Glutamatergic neuron (in vitro differentiated cells): ENCODE measurements at regions not wholly inside any gene's neighbourhood (a gene's known extent, or its start where the extent isn't known, plus 50 kb on each side); places are given as distances from the start of the nearest gene placed in this dataset.

Experiments used
- DNase-seq: peaks from one replicate; pipeline ENCODE4 v3.0.0; 2022
- H3K27ac Mint-ChIP-seq: one replicate; pipeline ENCODE4 v1.8.0; 2020; ENCODE audit warnings: mild to moderate bottlenecking, mixed read lengths, inconsistent platforms; ENCODE audit not compliant: unreplicated experiment
- H3K27me3 Mint-ChIP-seq: one replicate; pipeline ENCODE4 v1.8.0; 2020; ENCODE audit warnings: mild to moderate bottlenecking, moderate library complexity, mixed read lengths, inconsistent platforms; ENCODE audit not compliant: unreplicated experiment
- H3K36me3 Mint-ChIP-seq: one replicate; pipeline ENCODE4 v1.8.0; 2020; ENCODE audit warnings: mild to moderate bottlenecking, mixed read lengths, inconsistent platforms; ENCODE audit not compliant: unreplicated experiment
- H3K4me1 Mint-ChIP-seq: one replicate; pipeline ENCODE4 v1.8.0; 2020; ENCODE audit warnings: mild to moderate bottlenecking, low read depth, mixed read lengths, inconsistent platforms; ENCODE audit not compliant: unreplicated experiment
- H3K4me3 Mint-ChIP-seq: one replicate; pipeline ENCODE4 v1.8.0; 2020; ENCODE audit warnings: mild to moderate bottlenecking, mixed read lengths, inconsistent platforms; ENCODE audit not compliant: unreplicated experiment
- H3K9me3 Mint-ChIP-seq: one replicate; pipeline ENCODE4 v1.8.0; 2020; ENCODE audit warnings: mild to moderate bottlenecking, moderate library complexity, mixed read lengths, inconsistent platforms; ENCODE audit not compliant: unreplicated experiment
- TF ChIP-seq, protein P1 (sequence below): fragments of 200-600 bp; sonication (generic); IDR thresholded peaks from one replicate; pipeline ENCODE4 v1.5.0; 2021; ENCODE audit not compliant: partially characterized antibody, unreplicated experiment

DNA sequence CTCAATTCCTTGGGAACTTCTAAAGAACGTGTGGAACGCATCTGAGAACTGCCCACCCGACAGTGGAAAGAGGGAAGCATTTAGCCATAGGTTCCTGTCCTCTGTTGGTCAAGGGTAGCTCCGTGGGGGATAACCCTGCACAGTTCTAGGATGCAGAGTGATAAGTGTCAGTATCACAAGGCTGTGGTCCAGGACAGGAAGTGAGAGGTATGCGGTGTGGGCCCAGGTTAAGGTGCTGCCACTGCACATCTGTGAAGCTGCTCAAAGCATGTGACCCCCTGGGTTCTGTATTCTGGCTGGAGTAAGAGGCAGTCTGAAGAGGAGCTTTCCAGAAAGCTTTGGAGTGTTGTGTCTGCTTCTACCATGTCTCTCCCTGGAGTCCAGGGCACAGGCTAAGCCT lies 51.7 kb upstream of the HES1 start:
- H3K27ac Mint-ChIP-seq = no peak overlapping the region
- peaks cover 4% of the 10 kb centered on the region for H3K9me3 Mint-ChIP-seq
- H3K36me3 Mint-ChIP-seq = no peaks in the 10 kb centered on the region
- no peak for DNase-seq
- TF ChIP-seq, protein P1, sequence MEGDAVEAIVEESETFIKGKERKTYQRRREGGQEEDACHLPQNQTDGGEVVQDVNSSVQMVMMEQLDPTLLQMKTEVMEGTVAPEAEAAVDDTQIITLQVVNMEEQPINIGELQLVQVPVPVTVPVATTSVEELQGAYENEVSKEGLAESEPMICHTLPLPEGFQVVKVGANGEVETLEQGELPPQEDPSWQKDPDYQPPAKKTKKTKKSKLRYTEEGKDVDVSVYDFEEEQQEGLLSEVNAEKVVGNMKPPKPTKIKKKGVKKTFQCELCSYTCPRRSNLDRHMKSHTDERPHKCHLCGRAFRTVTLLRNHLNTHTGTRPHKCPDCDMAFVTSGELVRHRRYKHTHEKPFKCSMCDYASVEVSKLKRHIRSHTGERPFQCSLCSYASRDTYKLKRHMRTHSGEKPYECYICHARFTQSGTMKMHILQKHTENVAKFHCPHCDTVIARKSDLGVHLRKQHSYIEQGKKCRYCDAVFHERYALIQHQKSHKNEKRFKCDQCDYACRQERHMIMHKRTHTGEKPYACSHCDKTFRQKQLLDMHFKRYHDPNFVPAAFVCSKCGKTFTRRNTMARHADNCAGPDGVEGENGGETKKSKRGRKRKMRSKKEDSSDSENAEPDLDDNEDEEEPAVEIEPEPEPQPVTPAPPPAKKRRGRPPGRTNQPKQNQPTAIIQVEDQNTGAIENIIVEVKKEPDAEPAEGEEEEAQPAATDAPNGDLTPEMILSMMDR = no peak
- H3K4me3 Mint-ChIP-seq = no peak overlapping the region
- peaks cover 6% of the 10 kb centered on the region for H3K27me3 Mint-ChIP-seq
- H3K4me1 Mint-ChIP-seq = peaks cover 22% of the 10 kb centered on the region
